PC-3 (cell line): ENCODE measurements at regions not wholly inside any gene's neighbourhood (a gene's known extent, or its start where the extent isn't known, plus 50 kb on each side); places are given as distances from the start of the nearest gene placed in this dataset.

ENCODE experiments used
- ATAC-seq: fragments of 200-7000 bp; cut with Tn5 transposase; 2 replicates; pipeline ENCODE4 v1.9.1; 2020; ENCODE audit warnings: mild to moderate bottlenecking, moderate library complexity
- BruUV-seq: library from RNA; stranded (reverse); fragments of 400-500 nt; replicated peaks from 2 replicates; lab custom pipeline; 2021; lab: Mats Ljungman, UMichigan
- CTCF ChIA-PET: fragments of 300-600 bp; sonication (Branson Sonifier 250); formaldehyde crosslinking; loops from one replicate; lab custom pipeline; 2022; ENCODE audit warnings: antibody characterized with exemption; lab: Charles Lee
- POLR2A ChIA-PET: fragments of 300-600 bp; sonication (Branson Sonifier 250); formaldehyde crosslinking; loops from one replicate; lab custom pipeline; 2022; ENCODE audit warnings: antibody characterized with exemption; ENCODE audit not compliant: unreplicated experiment; lab: Charles Lee
- DNase-seq: peaks from one replicate; pipeline ENCODE4 v3.0.0-alpha.2; 2015
- H2AFZ ChIP-seq: fragments of 300-600 bp; sonication (generic); 2 replicates; pipeline ENCODE4 v1.6.0; 2016; ENCODE audit warnings: antibody characterized with exemption, low read length
- H3F3A ChIP-seq: fragments of 300-600 bp; sonication (generic); one replicate; pipeline ENCODE4 v1.6.0; 2017; ENCODE audit warnings: antibody characterized with exemption, low read length, control low read depth, mild to moderate bottlenecking; ENCODE audit not compliant: unreplicated experiment
- H3K27ac ChIP-seq: fragments of 300-600 bp; sonication (generic); 2 replicates; pipeline ENCODE4 v1.5.1; 2016; ENCODE audit warnings: mild to moderate bottlenecking, low read length
- H3K27me3 ChIP-seq: fragments of 300-600 bp; sonication (generic); 2 replicates; pipeline ENCODE4 v1.6.1; 2016; ENCODE audit warnings: low read length, mixed read lengths
- H3K36me3 ChIP-seq: fragments of 300-600 bp; sonication (generic); 2 replicates; pipeline ENCODE4 v1.6.1; 2016; ENCODE audit warnings: low read depth, mixed run types, low read length, mixed read lengths
- H3K4me1 ChIP-seq: fragments of 300-600 bp; sonication (generic); 2 replicates; pipeline ENCODE4 v1.5.1; 2016; ENCODE audit warnings: low read length; ENCODE audit not compliant: insufficient read depth
- H3K4me2 ChIP-seq: fragments of 300-600 bp; sonication (generic); 2 replicates; pipeline ENCODE4 v1.6.0; 2016; ENCODE audit warnings: low read length
- H3K4me3 ChIP-seq: fragments of 300-600 bp; sonication (generic); 2 replicates; pipeline ENCODE4 v1.5.1; 2016; ENCODE audit warnings: mild to moderate bottlenecking, low read length, mixed read lengths
- H3K79me2 ChIP-seq: fragments of 300-600 bp; sonication (generic); 2 replicates; pipeline ENCODE4 v1.6.1; 2017; ENCODE audit warnings: low read length, mixed read lengths
- H3K9ac ChIP-seq: fragments of 300-600 bp; sonication (generic); 2 replicates; pipeline ENCODE4 v1.6.0; 2016; ENCODE audit warnings: mild to moderate bottlenecking, low read length
- H3K9me2 ChIP-seq: fragments of 300-600 bp; sonication (generic); replicated peaks from 2 replicates; pipeline ENCODE4 v1.6.1; 2016; ENCODE audit warnings: mixed run types, low read length, mixed read lengths
- H3K9me3 ChIP-seq: fragments of 300-600 bp; sonication (generic); 2 replicates; pipeline ENCODE4 v1.6.1; 2016; ENCODE audit warnings: low read length, mixed read lengths
- H4K20me1 ChIP-seq: fragments of 300-600 bp; sonication (generic); 2 replicates; pipeline ENCODE4 v1.6.1; 2016; ENCODE audit warnings: low read length, mixed read lengths
- EZH2 ChIP-seq: fragments of 300-600 bp; sonication (generic); IDR thresholded peaks from one replicate; pipeline ENCODE4 v1.6.1; 2017; ENCODE audit warnings: antibody characterized with exemption, mild to moderate bottlenecking, low read length; ENCODE audit not compliant: unreplicated experiment
- EZH2phosphoT487 ChIP-seq: fragments of 300-600 bp; sonication (generic); IDR thresholded peaks from 2 replicates; pipeline ENCODE4 v1.6.1; 2018; ENCODE audit warnings: mild to moderate bottlenecking, antibody characterized with exemption, low read length, borderline replicate concordance
- intact Hi-C: fragments of 100-400 bp; cut with micrococcal nuclease; formaldehyde crosslinking; loops from 2 replicates; pipeline ENCODE4 v1.9.0; 2023
- TF ChIP-seq, protein P1 (sequence below): fragments of 300-600 bp; sonication (generic); conservative IDR thresholded peaks from 2 replicates; pipeline ENCODE4 v1.5.1; 2017; ENCODE audit warnings: antibody characterized with exemption, low read depth, mild to moderate bottlenecking, low read length

DNA sequence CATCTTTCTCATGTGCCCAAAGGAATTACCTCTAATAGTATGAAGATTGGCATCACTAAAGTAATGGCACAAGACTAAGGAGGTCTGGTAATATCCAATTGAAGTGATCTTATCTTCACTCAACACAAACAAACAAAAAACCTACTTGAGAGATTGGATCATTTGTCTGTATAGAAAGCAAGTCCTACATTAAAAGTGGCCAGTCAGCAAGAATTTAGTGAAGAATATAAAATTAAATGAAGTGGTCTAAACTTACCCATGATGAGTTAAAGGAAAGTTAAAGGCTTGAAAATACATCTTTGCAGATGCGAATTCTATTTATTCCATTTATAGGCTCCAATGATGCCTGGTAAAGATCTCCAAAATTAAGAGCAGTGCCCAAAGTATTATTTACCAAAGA, 350.3 kb upstream of the PCSK5 start:
- CTCF ChIA-PET, result no interaction called here
- no peak overlapping the region for H2AFZ ChIP-seq
- H3K9ac ChIP-seq, result no peak overlapping the region
- H3K4me2 ChIP-seq, result no peak overlapping the region
- DNase-seq (no peak), ATAC-seq (no peak)
- no peak for TF ChIP-seq EZH2
- TF ChIP-seq EZH2phosphoT487, result no peak
- TF ChIP-seq, protein P1, sequence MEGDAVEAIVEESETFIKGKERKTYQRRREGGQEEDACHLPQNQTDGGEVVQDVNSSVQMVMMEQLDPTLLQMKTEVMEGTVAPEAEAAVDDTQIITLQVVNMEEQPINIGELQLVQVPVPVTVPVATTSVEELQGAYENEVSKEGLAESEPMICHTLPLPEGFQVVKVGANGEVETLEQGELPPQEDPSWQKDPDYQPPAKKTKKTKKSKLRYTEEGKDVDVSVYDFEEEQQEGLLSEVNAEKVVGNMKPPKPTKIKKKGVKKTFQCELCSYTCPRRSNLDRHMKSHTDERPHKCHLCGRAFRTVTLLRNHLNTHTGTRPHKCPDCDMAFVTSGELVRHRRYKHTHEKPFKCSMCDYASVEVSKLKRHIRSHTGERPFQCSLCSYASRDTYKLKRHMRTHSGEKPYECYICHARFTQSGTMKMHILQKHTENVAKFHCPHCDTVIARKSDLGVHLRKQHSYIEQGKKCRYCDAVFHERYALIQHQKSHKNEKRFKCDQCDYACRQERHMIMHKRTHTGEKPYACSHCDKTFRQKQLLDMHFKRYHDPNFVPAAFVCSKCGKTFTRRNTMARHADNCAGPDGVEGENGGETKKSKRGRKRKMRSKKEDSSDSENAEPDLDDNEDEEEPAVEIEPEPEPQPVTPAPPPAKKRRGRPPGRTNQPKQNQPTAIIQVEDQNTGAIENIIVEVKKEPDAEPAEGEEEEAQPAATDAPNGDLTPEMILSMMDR, result no peak
- no peak overlapping the region for H3K27ac ChIP-seq
- no peaks in the 10 kb centered on the region for H3K4me1 ChIP-seq
- no peaks in the 10 kb centered on the region for H3K79me2 ChIP-seq
- H3K27me3 ChIP-seq, result no peaks in the 10 kb centered on the region
- no TSS peak for BruUV-seq
- intact Hi-C loops, result no loop called here
- H3K9me3 ChIP-seq, result no peaks in the 10 kb centered on the region
- no peaks in the 10 kb centered on the region for H3F3A ChIP-seq
- H3K4me3 ChIP-seq, result no peak overlapping the region
- POLR2A ChIA-PET, result no interaction called here
- no peaks in the 10 kb centered on the region for H4K20me1 ChIP-seq
- H3K9me2 ChIP-seq, result no peaks in the 10 kb centered on the region
- H3K36me3 ChIP-seq, result no peaks in the 10 kb centered on the region

DNA sequence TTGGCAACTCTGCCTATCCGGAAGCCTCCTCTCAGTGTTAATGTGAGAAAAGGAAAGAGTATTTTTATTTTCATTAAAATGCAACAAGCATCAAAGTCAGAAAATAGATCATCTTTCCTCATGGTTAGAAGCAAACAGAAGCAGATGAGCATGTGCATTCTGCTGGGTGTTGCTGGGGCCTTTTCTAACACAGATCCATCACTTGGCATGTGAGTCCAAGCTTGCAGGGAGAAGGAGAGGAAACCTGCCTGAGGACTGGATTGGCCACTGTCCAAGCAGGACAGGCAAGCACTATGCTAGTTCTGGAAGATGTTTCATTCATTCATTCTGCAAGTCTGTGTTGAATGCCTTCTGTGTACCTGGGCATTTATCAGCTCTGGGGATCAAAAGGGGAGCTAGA, 348.7 kb upstream of the PCSK5 start:
- Histone ChIP-seq H3K9ac (no peak overlapping the region), H3K9me2 (no peaks in the 10 kb centered on the region), H2AFZ (no peak overlapping the region), H3K9me3 (no peaks in the 10 kb centered on the region), H3K4me2 (no peak overlapping the region), H3F3A (no peaks in the 10 kb centered on the region), H4K20me1 (no peaks in the 10 kb centered on the region), H3K4me1 (no peaks in the 10 kb centered on the region), H3K27ac (no peak overlapping the region), H3K27me3 (no peaks in the 10 kb centered on the region), H3K4me3 (no peak overlapping the region), H3K79me2 (no peaks in the 10 kb centered on the region), H3K36me3 (no peaks in the 10 kb centered on the region)
- intact Hi-C loops, result no loop called here
- ATAC-seq, result no peak
- TF ChIP-seq, protein P1, result no peak
- no peak for TF ChIP-seq EZH2phosphoT487
- TF ChIP-seq EZH2, result no peak
- BruUV-seq, result no TSS peak
- ChIA-PET POLR2A (no interaction called here), CTCF (no interaction called here)
- no peak for DNase-seq

DNA sequence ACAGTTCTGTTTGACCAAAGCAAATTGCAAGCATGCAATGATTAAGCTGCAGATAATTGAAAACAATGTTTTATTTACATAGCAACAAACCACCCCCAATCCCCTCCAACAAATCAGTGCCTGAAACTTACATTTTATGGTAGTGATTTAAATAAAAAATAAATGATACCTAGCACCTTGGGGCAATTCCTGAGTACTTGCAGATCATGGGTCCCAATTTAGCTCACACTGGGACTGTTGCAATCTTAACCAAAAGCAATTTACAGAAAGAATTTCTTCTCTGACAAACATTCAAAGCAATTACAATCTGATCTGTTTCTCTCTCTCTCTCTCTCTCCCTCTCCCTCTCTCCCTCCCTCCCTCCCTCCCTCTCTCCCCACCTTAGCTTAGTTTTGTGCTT, 345.7 kb upstream of the PCSK5 start:
- H2AFZ ChIP-seq, result no peak overlapping the region
- POLR2A ChIA-PET, result no interaction called here
- TF ChIP-seq, protein P1, result no peak
- TF ChIP-seq EZH2, result no peak
- no peak for TF ChIP-seq EZH2phosphoT487
- CTCF ChIA-PET, result no interaction called here
- H3K4me3 ChIP-seq, result no peak overlapping the region
- H3K79me2 ChIP-seq, result no peaks in the 10 kb centered on the region
- BruUV-seq, result no TSS peak
- H3K9me2 ChIP-seq, result no peaks in the 10 kb centered on the region
- H3K4me2 ChIP-seq, result no peak overlapping the region
- no peak for DNase-seq
- H3K9me3 ChIP-seq, result no peaks in the 10 kb centered on the region
- no peak for ATAC-seq
- intact Hi-C loops, result no loop called here
- no peaks in the 10 kb centered on the region for H3K36me3 ChIP-seq
- H3K9ac ChIP-seq, result no peak overlapping the region
- H3F3A ChIP-seq, result no peaks in the 10 kb centered on the region
- no peak overlapping the region for H3K27ac ChIP-seq
- no peaks in the 10 kb centered on the region for H4K20me1 ChIP-seq
- H3K27me3 ChIP-seq, result no peaks in the 10 kb centered on the region
- no peaks in the 10 kb centered on the region for H3K4me1 ChIP-seq
